Hematopoietic multipotent progenitor cell treated with erythropoietin and hydrocortisone succinate and interleukin-3 and kit ligand, for 6 days (in vitro differentiated cells): ENCODE measurements at regions not wholly inside any gene's neighbourhood (a gene's known extent, or its start where the extent isn't known, plus 50 kb on each side); places are given as distances from the start of the nearest gene placed in this dataset.
"Not testable (repeated sequence)": the region's sequence is repeated elsewhere in the genome, so short reads cannot be mapped to it uniquely, and the experiment has no call there.

ENCODE experiments used
- DNase-seq: peaks from one replicate; pipeline ENCODE4 v3.0.0-alpha.2; 2015

DNA sequence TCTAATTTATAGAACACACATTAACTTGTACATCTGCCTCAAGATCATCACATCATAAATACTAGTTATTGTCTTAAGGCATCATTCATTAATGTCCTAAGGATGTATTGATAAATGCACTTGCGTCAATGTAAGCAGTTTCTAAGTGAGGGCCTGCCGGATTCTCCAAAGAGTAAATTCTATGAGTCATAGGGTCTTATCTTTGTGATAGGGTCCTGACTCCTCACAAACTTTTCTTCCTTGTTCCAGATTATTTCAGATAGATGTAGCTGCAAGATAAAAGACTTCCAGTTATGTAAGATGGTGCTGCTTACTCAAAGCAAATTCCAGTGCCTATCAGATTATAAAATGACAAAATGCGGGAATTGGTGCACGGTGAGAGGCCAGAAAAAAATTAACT, 315.0 kb upstream of the SLC39A10 start:
- DNase-seq, result no peak

- no peak for DNase-seq
These were observed 318.2 kb upstream of the SLC39A10 start for GRCh38 chr2:195338856-195339255.

GRCh38 chr2:195337597-195337996, 319.4 kb upstream of the SLC39A10 start:
- peak; percentile 68 for DNase-seq

- no peak for DNase-seq
These were observed 323.2 kb upstream of the SLC39A10 start for GRCh38 chr2:195333869-195334268.

DNA sequence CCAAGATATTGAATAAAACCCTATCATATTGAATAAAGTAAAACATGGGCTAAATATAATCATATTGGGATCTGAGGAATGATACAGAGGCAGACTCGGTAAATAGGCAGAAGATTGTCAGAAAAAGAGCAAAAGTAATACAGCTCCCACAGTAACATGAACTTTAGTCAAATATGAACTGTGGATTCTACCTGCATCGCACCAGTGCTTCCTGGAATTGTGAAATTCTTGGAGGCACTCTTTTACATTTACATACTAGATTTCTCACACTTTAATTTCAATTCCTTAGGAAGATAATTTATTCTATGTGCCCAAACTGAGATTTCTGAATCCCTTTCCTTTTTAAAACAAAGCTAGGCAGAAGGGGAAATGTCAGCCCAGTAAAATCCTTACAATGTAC, 325.1 kb upstream of the SLC39A10 start:
- DNase-seq, result no peak

DNA sequence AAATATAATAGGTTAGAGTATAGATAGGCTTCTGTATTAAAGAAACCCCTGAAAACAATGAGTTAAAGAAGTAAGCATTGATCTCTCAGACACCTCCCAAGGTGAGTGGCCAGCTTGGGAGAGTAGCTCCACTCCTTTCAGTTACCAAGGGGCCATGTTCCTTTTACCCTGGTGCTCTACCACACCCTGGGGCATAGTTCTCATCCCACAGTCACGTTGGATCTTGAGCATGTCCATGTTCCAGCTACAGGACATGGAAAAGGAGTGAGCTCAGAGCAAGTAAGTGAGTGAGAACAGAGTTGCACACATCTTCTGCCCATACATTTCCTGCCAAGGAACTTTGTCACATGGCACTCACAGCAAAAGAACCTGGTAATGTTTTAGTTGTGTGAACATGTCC, 325.9 kb upstream of the SLC39A10 start:
- no peak for DNase-seq

- DNase-seq, result peak; percentile 53
These were observed 326.5 kb upstream of the SLC39A10 start for GRCh38 chr2:195330513-195330956.

DNA sequence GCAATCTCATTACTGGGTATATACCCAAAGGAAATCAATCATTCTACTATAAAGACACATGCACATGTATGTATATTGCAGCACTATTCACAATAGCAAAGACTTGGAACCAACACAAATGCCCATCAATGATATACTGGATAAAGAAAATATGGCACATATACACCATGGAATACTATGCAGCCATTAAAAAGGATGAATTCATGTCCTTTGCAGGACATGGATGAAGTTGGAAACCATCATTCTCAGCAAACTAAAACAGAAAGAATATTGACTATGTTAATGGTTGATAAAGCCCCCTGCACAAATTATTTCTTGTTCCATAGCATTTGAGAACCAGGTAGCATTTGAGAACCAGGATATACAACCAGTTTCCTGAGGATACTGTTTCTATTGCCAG, 327.2 kb upstream of the SLC39A10 start:
- not testable (repeated sequence) for DNase-seq

DNA sequence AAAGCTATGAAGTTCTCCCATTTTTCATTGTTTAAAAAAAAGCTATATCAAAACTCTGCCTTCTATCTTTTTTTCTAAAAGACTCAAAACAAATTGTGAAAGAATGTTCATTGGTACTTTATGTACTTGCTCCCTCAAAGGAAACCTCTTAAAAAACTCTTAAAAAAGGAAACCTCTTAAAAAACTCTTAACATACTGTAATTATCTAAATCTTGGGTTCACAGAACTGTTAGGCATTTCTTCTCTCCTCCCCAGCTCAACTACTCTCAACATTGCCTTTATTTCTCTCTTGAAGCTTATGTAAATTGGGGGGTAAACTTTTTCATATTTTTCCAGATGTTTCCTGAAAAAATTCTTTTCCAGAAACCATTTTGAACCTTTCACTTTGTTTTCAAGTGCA, 330.5 kb upstream of the SLC39A10 start:
- DNase-seq, result no peak

GRCh38 chr2:195322324-195322723, 334.7 kb upstream of the SLC39A10 start:
- DNase-seq, result peak; percentile 15

- no peak for DNase-seq
These were observed 336.5 kb upstream of the SLC39A10 start for GRCh38 chr2:195320413-195320973.

DNA sequence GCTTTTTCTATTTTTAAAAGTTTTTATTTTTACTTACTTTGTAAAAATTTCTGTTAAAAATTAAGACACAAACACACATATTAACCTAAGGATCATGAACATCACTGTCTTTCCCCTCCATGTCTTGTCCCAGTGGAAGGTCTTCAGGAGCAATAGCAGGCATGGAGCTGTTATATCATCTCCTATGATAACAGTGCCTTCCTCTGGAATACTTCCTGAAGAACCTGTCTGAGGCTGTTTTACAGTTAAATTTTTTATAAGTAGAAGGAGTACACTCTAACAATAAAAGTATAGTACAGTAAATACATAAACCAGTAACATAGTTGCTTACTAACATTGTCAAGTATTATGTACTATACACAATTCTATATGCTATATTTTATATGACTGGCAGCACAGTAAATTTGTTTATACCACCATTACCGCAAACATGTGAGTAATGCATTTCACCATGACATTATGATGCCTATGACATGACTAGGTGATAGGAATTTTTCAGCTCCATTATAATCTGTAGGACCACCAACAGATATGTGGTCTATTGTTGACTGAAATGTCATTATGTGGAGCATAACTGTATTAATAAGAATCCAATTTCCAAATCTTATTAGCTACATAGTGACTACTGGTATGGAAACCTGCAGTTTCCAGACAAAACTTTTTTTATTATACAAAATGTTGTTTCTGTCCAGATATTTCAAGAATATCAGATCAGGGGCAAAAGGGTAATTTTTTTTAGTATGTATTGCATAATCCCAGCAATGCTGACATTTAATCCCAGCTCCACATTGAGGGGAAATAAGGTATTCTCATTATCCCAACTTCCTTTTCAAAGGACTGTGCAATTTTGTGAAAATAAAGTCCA, 337.2 kb upstream of the SLC39A10 start:
- no peak for DNase-seq

DNA sequence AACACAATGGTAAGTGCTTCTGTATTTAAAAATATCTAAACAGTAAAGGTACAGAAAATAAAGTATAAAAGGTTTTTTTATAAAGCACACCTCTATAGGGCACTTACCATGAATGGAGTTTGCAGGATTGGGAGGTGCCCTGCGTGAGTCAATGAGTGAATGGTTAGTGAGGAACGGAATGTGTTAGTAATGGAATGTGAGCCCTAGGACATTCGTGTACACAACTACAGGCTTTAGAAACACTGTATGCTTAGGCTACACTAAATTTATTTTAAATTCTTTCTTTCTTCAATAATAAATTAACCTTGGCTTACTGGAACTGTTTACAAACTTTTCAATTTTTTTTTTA, 337.9 kb upstream of the SLC39A10 start:
- no peak for DNase-seq

GRCh38 chr2:195318440-195319111, 338.4 kb upstream of the SLC39A10 start:
- peak; percentile 81 for DNase-seq

- DNase-seq, result no peak
These were observed 339.5 kb upstream of the SLC39A10 start for GRCh38 chr2:195317550-195317949.

- peak; percentile 51 for DNase-seq
These were observed 340.5 kb upstream of the SLC39A10 start for GRCh38 chr2:195316486-195316885.

- no peak for DNase-seq
These were observed 343.1 kb upstream of the SLC39A10 start for GRCh38 chr2:195313962-195314361.

GRCh38 chr2:195312662-195313061, 344.4 kb upstream of the SLC39A10 start:
- no peak for DNase-seq

- DNase-seq, result no peak
These were observed 348.9 kb upstream of the SLC39A10 start for GRCh38 chr2:195308163-195308562.

- no peak for DNase-seq
These were observed 349.3 kb upstream of the SLC39A10 start for GRCh38 chr2:195307751-195308150.

GRCh38 chr2:195304310-195304709, 352.7 kb upstream of the SLC39A10 start:
- DNase-seq, result peak; percentile 17

- DNase-seq, result no peak
These were observed 356.4 kb upstream of the SLC39A10 start for GRCh38 chr2:195300631-195301030.

GRCh38 chr2:195299600-195299999, 357.4 kb upstream of the SLC39A10 start:
- no peak for DNase-seq

DNA sequence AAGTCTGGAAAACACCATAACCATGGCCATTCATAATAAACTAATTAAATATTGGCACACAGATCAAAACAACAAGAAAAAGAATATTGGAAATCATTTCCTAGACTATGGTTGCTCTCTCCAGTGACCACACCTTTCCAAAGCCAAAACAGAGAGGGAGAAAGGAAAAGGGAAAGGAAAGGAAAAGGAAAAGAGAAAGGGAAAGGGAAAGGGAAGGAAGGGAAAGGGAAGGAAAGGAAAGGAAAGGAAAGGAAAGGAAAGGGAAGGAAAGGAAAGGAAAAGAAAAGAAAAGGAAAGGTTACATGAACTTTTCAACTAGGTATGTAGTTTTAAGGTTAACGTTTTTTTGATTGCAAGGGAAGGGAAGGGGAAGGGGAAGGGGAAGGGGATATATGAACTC, 360.5 kb upstream of the SLC39A10 start:
- no peak for DNase-seq
